Brain microvascular endothelial cell (primary cell): ENCODE measurements at regions not wholly inside any gene's neighbourhood (a gene's known extent, or its start where the extent isn't known, plus 50 kb on each side); places are given as distances from the start of the nearest gene placed in this dataset.

Source experiments
- DNase-seq: peaks from one replicate; pipeline ENCODE4 v3.0.0-alpha.2; 2020
- H3K27ac ChIP-seq: fragments of 250-450 bp; sonication (Bioruptor Pico); 2 replicates; pipeline ENCODE4 v1.5.1; 2020; ENCODE audit warnings: mild to moderate bottlenecking, moderate library complexity
- H3K27me3 ChIP-seq: fragments of 250-450 bp; sonication (Bioruptor Pico); replicated peaks from 2 replicates; pipeline ENCODE4 v1.5.1; 2020; ENCODE audit warnings: mild to moderate bottlenecking
- H3K36me3 ChIP-seq: fragments of 250-450 bp; sonication (Bioruptor Pico); replicated peaks from 2 replicates; pipeline ENCODE4 v1.5.1; 2020; ENCODE audit warnings: mild to moderate bottlenecking
- H3K4me3 ChIP-seq: 2 replicates; pipeline ENCODE4 v1.5.1; 2011; ENCODE audit warnings: low read depth, mild to moderate bottlenecking, control low read depth, low read length, moderate library complexity
- in situ Hi-C: cut with HindIII; loops from 2 replicates; pipeline ENCODE4 v1.10.0; 2017; ENCODE audit warnings: low sequenced_read_pairs, low pct_ligation_motif_present
- TF ChIP-seq, protein P1 (sequence below): IDR thresholded peaks from 2 replicates; pipeline ENCODE4 v1.5.1; 2011; ENCODE audit warnings: low read depth, mild to moderate bottlenecking, moderate library complexity, low read length, control low read depth, inconsistent platforms; ENCODE audit errors: missing control alignments

DNA sequence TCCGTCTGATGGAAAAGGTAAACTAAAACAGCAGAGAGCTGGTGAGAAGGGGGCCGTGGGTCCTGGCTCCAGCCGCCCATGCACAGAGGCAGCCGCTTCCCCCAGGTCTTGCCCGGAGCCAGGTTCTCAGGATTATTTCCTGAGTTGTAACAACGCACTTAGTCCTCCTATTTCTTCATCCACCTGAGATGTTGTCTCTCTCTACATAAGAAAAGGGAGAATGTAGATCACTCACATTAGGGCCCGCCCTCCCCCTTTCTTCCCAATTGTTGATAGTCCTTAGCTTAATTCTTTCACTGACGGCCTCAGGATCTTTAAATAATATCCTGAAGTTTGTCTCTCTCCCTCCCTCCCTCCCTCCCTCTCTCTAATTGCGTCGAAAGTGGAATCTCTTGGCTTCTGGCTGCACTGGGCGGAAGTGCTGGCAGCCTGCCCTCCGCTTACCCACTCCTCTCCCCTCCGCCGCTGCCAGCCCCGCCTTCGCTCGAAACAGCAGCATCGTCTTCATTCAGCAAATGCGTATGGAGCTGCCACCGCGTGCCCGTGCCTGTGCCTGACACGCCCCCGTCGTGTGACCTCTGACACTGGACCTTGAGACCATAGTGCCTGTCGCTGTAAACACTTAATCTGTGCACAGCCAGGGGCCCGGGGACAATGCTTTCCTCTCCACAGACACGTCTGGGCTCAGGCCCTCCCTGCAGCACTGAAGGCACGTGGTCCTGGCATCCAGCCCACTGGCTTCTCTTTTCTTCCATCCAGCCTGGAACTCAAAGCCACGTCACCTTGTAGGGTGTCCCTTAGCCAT, 174.5 kb upstream of the PPP2R2D start:
- in situ Hi-C loops: no loop called here
- TF ChIP-seq, protein P1, sequence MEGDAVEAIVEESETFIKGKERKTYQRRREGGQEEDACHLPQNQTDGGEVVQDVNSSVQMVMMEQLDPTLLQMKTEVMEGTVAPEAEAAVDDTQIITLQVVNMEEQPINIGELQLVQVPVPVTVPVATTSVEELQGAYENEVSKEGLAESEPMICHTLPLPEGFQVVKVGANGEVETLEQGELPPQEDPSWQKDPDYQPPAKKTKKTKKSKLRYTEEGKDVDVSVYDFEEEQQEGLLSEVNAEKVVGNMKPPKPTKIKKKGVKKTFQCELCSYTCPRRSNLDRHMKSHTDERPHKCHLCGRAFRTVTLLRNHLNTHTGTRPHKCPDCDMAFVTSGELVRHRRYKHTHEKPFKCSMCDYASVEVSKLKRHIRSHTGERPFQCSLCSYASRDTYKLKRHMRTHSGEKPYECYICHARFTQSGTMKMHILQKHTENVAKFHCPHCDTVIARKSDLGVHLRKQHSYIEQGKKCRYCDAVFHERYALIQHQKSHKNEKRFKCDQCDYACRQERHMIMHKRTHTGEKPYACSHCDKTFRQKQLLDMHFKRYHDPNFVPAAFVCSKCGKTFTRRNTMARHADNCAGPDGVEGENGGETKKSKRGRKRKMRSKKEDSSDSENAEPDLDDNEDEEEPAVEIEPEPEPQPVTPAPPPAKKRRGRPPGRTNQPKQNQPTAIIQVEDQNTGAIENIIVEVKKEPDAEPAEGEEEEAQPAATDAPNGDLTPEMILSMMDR: no peak
- Histone ChIP-seq H3K27me3 (no peaks in the 10 kb centered on the region), H3K27ac (no peak overlapping the region), H3K4me3 (no peak overlapping the region), H3K36me3 (no peaks in the 10 kb centered on the region)
- no peak for DNase-seq

- no peak overlapping the region for H3K27ac ChIP-seq
- H3K36me3 ChIP-seq: no peaks in the 10 kb centered on the region
- no peak overlapping the region for H3K4me3 ChIP-seq
- H3K27me3 ChIP-seq: no peaks in the 10 kb centered on the region
- in situ Hi-C loops: no loop called here
- no peak for DNase-seq
- TF ChIP-seq, protein P1: no peak
These were observed 173.8 kb upstream of the PPP2R2D start for GRCh38 chr10:131726967-131727366.

DNA sequence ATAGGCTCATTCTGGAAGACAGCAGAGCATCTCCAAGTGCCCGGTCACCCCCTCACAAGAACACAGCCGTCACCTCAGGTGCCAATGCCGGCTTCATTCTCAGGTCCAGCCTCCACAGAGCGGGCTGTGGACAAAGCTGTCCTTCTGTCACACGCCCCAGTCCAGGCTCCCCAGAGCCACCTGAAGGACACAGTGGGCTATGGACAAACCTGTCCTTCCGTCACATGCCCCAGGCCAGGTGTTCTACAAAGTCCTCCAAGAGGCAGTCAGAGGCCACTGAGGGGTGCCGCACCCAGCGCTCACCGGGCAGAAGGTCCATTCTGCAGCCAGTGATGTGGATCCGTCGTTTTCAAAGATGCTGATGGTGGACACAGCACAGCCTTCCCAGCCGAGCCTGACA, 173.2 kb upstream of the PPP2R2D start:
- Histone ChIP-seq H3K36me3 (no peaks in the 10 kb centered on the region), H3K27ac (no peak overlapping the region), H3K27me3 (no peaks in the 10 kb centered on the region), H3K4me3 (no peak overlapping the region)
- in situ Hi-C loops: no loop called here
- TF ChIP-seq, protein P1: no peak
- DNase-seq: no peak

DNA sequence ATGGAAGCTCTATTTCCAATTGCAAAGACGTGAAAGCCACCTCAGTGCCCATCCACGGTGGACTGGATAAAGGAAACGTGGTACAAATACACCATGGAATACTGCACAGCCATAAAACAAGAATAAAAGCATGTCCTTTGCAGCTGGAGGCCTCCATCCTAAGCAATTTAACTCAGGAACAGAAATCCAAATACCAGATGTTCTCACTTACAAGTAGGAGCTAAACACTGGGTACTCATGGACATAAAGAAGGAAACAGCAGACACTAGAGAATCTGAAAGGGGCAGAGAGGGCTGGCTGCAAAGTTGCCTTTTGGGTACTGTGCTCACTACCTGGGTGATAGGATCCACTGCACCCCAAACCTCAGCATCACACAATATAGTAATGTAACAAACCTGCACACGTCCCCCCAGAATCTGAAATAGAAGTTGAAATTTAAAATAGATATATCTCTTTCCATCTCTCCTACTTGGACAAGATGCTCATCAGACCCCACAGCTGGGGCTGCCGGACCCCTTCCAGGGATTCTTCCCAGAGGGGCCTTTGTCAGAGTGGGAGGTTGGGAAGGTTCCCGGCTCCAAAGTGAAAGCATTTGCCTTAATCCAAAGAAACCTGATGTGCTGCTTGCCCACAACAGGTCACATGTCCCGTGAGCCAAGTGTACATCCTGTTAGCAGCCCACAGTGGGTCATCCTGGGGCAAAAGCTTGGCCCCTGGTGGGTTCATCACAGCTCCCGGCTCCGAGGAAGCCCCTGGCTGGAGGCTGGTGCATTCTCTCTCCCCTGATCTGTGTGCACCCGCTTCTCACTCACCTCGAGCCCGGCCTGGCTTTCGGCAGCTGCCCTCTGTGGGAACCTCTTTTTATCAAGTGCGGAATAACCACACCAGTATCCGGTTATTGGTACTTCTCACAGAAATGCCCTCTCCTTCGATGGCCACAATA, 172.3 kb upstream of the PPP2R2D start:
- TF ChIP-seq, protein P1: no peak
- in situ Hi-C loops: no loop called here

GRCh38 chr10:131729361-131729760, 171.4 kb upstream of the PPP2R2D start:
- Histone ChIP-seq H3K27me3 (no peaks in the 10 kb centered on the region), H3K36me3 (no peaks in the 10 kb centered on the region), H3K27ac (no peak overlapping the region), H3K4me3 (no peak overlapping the region)
- in situ Hi-C loops: no loop called here
- DNase-seq: no peak
- TF ChIP-seq, protein P1: no peak

More for the DNA sequence above, 172.3 kb upstream of the PPP2R2D start:
- H3K27me3 ChIP-seq: no peaks in the 10 kb centered on the region
- no peaks in the 10 kb centered on the region for H3K36me3 ChIP-seq
- H3K27ac ChIP-seq: no peak overlapping the region
- no peak overlapping the region for H3K4me3 ChIP-seq
- DNase-seq: no peak
